GM18868 (cell line): ENCODE measurements at regions not wholly inside any gene's neighbourhood (a gene's known extent, or its start where the extent isn't known, plus 50 kb on each side); places are given as distances from the start of the nearest gene placed in this dataset.
"Not testable (repeated sequence)": the region's sequence is repeated elsewhere in the genome, so short reads cannot be mapped to it uniquely, and the experiment has no call there.

Experiments
- ATAC-seq: cut with Tn5 transposase; IDR thresholded peaks from one replicate; pipeline ENCODE4 v1.9.1; 2021; ENCODE audit warnings: mild to moderate bottlenecking, moderate library complexity; ENCODE audit not compliant: unreplicated experiment

DNA sequence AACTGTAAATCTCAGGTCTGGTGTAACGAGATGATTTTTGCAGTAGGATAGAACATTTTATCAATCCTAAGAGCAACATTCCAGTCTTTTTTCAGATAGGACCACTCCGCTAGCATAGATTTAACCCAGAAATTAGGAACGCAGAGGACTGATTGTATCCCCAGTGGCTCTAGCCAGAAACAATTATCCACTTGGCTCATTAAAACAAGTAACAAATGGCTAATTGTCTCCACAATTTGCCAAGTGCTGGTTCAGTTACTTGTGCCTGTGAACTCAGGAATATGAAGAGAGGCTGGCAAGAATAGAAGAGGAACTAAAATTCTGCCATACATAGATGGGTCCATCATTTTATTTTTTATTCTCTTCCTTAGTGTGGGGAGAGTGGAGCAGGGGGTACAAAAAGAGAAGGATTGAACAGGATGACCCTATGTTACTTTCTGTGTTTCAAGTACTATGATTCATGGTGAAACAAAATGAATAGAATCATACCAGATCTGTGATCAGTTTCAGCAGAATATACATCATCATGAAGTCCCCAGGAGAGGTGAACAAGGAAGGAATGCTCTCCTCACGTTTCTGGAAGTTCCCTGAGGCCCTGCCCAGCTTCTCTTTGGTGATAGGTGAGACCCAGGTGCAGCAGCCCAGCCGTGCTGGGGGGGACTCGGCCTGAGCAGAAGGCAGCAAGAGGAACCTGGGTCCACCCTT, 121.6 kb downstream of the ARL4C start:
- ATAC-seq = no peak

- ATAC-seq = no peak
Observed at GRCh38 chr2:234374736-234375135, 122.1 kb downstream of the ARL4C start.

- no peak for ATAC-seq
Observed at GRCh38 chr2:234374150-234374508, 122.8 kb downstream of the ARL4C start.

- no peak for ATAC-seq
Observed at GRCh38 chr2:234373481-234374149, 123.3 kb downstream of the ARL4C start.

DNA sequence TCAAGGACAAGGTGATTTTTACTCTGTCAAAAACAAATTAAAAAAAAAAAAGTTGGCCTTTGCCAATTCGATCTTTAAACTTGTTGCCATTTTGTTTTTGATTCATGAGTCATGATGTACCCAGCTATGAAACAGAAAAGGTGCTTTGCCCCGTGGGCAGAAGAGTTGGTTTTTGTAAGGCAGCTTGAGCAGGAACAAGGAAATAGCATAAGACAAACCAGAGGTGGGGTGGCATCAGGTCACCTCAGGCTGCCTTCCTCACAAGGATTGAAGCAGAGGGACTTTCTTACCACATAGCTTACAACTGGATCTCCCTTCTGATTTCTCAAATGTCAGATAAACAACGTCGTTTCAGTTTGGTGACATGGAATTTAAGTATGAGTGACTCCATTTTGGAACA, 123.8 kb downstream of the ARL4C start:
- no peak for ATAC-seq

DNA sequence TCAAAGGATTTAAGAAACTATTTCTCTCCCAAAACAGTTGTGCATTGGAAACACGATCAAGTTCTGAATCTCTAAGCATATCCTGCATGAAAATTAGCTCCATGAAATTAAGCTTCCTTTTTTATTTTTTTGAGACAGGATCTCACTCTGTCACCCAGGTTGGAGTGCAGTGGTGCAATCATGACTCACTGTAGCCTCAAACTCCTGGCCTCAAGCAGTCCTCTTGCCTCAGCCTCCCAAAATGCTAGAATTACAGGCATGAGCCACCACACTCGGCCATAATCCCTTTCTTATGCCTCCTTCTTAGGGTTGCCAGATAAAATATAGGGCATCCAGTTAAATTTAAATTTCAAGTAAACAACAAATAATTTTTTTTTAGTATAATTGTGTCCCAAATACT, 124.4 kb downstream of the ARL4C start:
- ATAC-seq = no peak

- peak; percentile 67 for ATAC-seq
Observed at GRCh38 chr2:234368861-234369261, 128.0 kb downstream of the ARL4C start.

DNA sequence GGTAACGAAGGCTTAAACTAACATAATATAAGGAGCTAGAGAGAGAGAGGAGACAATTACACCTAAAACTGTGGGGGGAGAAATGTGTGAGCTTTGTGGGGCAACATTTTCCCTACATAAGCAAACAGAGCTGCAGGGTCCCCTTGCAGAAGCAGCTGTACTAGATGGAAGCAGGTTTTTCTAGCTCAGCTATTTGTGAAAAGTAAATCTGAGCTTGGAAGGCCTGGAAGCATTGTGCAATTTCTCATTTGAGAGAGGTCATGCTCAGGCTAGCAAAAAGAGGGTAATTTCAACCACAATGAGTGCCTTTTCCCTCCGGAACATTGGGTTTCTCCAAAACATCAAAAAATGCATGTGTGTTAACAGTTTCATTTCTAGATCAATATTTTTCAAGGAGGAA, 130.0 kb downstream of the ARL4C start:
- no peak for ATAC-seq

GRCh38 chr2:234364661-234365060, 132.2 kb downstream of the ARL4C start:
- ATAC-seq = no peak

GRCh38 chr2:234363647-234364294, 133.1 kb downstream of the ARL4C start:
- no peak for ATAC-seq

- ATAC-seq = no peak
Observed at GRCh38 chr2:234363011-234363487, 133.8 kb downstream of the ARL4C start.

GRCh38 chr2:234360313-234360975, 136.4 kb downstream of the ARL4C start:
- not testable (repeated sequence) for ATAC-seq

DNA sequence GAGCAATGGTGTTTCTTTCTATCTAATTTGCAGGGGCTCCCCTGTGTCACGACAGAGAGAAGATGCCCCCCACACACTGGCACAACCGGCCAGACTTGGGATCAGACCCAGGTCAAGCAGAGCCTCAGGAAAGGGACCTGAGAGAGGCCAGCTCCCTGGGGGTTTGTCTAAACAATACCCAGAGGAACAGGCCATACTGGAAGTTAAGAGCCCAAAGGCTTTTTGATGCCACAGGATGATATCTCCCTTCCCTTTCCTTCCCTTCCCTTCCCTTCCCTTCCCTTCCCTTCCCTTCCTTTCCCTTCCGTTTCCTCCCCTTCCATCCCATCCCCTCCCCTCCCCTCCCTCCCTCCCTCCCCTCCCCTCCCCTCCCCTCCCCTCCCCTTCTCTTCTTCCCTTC, 139.2 kb downstream of the ARL4C start:
- ATAC-seq = no peak

DNA sequence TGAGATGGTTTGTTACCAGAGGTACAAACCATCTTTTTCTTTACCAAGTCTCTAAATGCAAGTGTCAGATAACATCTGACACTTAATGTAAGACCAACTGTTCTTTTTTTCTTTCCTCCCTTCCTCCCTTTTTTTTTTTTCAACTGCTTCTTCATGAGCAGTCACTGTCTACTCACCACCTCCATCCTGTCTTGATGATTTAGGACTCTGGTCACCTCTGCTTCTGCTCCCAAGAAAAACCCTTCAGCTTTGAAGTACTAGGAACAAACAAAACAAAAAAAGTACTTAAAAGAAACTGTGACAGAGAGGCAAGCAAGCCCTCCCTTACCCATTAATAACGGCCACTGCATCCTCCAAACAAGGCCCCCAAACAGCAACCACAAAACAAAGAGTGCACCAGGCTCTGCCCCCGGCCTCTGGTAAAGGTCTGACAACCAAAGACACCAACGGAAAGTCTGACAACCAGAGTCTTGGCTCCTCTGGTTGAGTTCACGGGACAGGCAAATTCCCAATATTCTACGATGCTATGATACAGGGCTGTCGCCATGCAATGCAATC, 141.0 kb downstream of the ARL4C start:
- no peak for ATAC-seq

- no peak for ATAC-seq
Observed at GRCh38 chr2:234355021-234355720, 141.7 kb downstream of the ARL4C start.

DNA sequence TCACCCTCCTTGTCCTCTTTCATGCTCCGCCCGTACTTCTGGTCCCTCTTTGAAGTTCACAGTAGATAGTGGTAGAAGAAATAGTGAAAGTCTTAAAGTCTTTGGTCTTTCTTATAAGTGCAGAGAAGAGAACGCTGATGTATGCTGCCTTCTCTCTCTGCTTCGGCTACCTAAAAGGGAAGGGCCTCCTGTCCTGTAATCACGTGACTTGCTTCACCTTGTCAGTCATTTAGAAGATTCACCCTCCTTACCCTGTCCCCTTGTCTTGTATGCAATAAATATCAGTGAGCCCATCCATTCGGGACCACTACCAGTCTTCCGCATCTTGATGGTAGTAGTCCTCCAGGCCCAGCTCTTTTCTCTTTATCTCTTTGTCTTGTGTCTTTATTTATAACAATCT, 144.6 kb downstream of the ARL4C start:
- no peak for ATAC-seq

- not testable (repeated sequence) for ATAC-seq
Observed at GRCh38 chr2:234351866-234352265, 145.0 kb downstream of the ARL4C start.

GRCh38 chr2:234348081-234348480, 148.8 kb downstream of the ARL4C start:
- no peak for ATAC-seq

GRCh38 chr2:234345921-234346320, 151.0 kb downstream of the ARL4C start:
- no peak for ATAC-seq

DNA sequence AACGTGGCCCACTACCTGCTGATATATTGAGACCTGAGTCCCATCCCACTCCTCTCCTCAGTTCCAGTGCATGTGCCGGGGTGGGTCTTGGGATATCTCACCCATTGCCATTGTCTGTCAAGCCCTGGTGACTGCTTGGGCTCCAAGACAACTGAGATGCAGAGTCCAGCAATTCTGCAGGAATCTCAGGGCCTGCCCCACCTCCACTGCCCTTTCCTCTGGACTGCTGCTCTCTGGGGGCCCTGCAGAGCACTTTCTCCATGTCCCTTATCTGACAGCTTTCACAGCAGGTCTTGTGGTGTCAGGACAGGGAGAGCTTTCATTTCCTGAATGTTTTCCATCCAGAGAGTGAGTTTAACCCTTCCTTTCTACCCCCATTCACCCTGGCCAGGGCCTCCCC, 152.9 kb downstream of the ARL4C start:
- no peak for ATAC-seq

- ATAC-seq = no peak
Observed at GRCh38 chr2:234343372-234343771, 153.5 kb downstream of the ARL4C start.
